ENCODE measurements at regions not wholly inside any gene's neighbourhood (a gene's known extent, or its start where the extent isn't known, plus 50 kb on each side); places are given as distances from the start of the nearest gene placed in this dataset.

DNA sequence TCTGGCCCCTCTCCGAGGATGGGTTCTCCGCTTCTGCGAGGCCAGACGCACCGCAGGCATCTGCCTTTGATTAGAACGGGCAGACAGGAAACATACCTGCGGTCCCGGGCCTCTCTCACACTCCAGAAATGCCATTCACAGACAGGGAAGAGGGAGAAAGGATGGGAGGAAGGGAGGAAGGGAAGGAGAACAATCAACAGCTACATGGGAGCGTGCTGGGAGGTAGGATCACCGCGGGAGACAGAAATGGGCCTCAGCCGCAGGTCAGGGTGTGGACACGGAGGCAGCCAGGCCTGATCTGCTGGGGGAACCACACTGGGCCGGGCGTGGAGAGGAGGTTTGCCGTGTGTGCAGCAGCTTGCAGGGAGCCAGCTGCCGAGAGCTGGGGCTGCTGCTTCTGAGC, 90.7 kb upstream of the RGMA start:
- no peak overlapping the region for H3K4me3 ChIP-seq (ENCODE audit: low read depth, low read length)
- DNase-seq (ENCODE audit: low read depth): no peak
- TF ChIP-seq, protein P1, sequence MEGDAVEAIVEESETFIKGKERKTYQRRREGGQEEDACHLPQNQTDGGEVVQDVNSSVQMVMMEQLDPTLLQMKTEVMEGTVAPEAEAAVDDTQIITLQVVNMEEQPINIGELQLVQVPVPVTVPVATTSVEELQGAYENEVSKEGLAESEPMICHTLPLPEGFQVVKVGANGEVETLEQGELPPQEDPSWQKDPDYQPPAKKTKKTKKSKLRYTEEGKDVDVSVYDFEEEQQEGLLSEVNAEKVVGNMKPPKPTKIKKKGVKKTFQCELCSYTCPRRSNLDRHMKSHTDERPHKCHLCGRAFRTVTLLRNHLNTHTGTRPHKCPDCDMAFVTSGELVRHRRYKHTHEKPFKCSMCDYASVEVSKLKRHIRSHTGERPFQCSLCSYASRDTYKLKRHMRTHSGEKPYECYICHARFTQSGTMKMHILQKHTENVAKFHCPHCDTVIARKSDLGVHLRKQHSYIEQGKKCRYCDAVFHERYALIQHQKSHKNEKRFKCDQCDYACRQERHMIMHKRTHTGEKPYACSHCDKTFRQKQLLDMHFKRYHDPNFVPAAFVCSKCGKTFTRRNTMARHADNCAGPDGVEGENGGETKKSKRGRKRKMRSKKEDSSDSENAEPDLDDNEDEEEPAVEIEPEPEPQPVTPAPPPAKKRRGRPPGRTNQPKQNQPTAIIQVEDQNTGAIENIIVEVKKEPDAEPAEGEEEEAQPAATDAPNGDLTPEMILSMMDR (conservative IDR thresholded peaks at IDR 0.05; ENCODE audit: low read depth, low read length): no peak

DNA sequence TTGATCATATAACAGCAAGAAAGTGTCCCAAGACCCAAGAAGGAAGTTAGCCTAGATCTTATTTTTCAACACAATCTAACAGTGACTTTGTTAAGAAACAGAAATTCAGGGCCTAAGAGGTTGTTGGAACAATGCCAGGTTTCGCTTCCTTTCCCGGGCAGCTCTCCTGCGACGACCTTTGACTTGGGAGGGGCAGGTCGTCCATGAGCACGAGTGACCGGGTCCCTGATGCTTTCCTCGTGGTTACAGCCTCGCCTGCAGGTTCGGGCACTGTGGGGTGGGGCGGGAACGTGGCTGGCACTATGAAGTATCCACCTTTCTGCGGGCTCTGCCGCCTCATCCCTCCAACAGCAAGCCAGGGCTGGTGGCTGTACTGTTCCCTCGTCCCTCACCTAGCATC, 90.1 kb upstream of the RGMA start:
- no peak for DNase-seq (ENCODE audit: low read depth)
- TF ChIP-seq, protein P1 (conservative IDR thresholded peaks at IDR 0.05; ENCODE audit: low read depth, low read length): no peak
- H3K4me3 ChIP-seq (ENCODE audit: low read depth, low read length): no peak overlapping the region

DNA sequence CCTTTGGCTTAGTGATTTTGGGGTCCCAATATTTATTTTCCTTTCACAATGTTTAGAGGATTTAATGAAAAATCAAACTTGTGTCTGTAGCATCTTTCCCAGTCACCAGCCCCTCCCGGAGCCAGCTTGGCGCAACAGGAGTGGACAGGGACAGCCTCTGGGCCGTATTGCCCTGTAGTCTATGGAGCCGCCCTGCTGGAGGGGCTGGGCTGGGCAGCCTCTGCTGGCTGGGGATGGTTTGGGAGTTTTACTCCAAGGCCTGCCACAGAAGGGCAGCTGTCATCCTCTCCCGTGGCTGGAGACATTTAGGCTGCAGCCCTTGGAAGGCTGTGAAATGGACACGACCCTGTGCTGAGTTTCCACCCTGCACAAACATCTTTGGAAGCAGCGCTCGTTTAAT, 89.4 kb upstream of the RGMA start:
- no peak for DNase-seq (ENCODE audit: low read depth)
- TF ChIP-seq, protein P1 (conservative IDR thresholded peaks at IDR 0.05; ENCODE audit: low read depth, low read length): no peak
- H3K4me3 ChIP-seq (ENCODE audit: low read depth, low read length): no peak overlapping the region

DNA sequence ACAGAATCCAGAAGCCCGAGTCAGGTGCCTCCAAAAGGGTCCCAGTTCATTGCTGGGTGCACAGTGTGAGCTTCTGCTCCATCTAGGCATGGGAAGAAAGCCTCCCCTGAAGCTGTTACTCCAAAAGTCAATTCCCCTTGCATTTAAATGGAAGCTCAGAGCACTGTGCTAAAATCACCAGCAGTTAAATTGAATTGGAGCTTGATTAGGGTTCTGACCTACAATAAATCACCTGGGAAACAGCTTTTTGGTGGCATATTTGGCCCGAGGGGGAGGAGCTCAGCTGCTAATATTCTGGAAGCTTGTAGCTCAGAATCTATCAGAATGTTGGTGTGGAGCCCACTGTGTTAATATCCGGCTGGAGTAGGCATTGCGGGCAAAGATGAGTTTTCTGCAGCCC, 87.1 kb upstream of the RGMA start:
- no peak overlapping the region for H3K4me3 ChIP-seq (ENCODE audit: low read depth, low read length)
- DNase-seq (ENCODE audit: low read depth): no peak
- TF ChIP-seq, protein P1 (conservative IDR thresholded peaks at IDR 0.05; ENCODE audit: low read depth, low read length): no peak

DNA sequence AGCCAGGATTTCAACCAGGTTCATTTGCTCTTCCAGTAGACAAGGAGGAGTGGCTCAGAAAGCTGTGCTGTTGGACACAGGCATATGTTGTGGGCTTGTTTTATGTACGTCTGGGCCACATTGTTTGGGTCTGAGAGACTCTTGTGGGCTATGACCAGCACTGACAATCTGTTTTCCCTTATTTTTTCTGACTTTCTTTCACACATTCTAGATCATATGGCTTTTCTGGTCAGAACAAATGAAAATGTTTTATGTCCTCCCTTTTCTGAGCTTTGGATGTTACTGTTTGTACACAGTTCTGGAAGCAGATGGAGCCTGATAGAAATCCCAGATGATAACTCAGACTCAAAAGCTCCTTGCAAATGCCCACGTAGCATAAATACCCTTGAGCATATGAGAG, 85.8 kb upstream of the RGMA start:
- H3K4me3 ChIP-seq (ENCODE audit: low read depth, low read length): no peak overlapping the region
- no peak for DNase-seq (ENCODE audit: low read depth)
- TF ChIP-seq, protein P1 (conservative IDR thresholded peaks at IDR 0.05; ENCODE audit: low read depth, low read length): no peak

DNA sequence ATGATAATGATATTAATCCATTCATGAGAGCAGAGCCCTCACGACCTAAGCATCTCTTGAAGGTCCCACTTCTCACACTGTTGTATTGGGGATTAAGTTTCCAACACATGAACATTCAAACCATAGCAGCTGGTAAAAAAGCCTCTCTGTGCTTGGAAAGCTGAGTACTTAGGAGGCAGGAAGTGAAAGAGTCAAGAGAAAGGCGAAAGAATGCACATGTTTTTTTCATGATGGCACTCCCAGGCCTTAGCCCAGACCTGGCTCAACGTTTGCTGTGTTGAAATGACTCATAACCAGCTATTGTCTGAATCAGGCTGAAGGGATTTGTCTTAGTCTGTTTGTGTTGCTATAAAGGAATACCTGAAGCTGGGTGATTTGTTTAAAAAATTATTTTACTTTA, 84.4 kb upstream of the RGMA start:
- TF ChIP-seq, protein P1 (conservative IDR thresholded peaks at IDR 0.05; ENCODE audit: low read depth, low read length): no peak
- DNase-seq (ENCODE audit: low read depth): peak; percentile 29
- no peak overlapping the region for H3K4me3 ChIP-seq (ENCODE audit: low read depth, low read length)

DNA sequence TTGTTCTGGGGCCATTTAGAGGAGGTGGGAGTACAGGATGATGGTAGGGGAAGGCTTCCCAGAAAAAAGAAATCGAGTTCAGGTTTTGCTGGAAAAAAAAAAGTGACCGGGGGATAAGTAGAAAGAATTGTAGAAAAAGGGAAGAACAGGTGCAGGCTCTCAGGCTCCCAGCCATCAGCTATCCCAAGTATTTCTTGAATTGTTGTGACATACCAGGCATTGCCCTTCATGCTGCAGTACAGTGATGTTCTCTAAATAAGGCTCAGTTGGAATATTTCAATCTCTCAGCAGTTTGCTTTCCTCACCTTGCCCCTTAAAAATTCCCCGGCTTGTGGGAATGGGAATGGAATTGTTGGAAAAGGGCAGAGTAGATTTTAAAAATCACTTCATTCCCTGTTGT, 82.5 kb upstream of the RGMA start:
- no peak for DNase-seq (ENCODE audit: low read depth)
- no peak overlapping the region for H3K4me3 ChIP-seq (ENCODE audit: low read depth, low read length)
- TF ChIP-seq, protein P1 (conservative IDR thresholded peaks at IDR 0.05; ENCODE audit: low read depth, low read length): no peak

Measured in epithelial cell of proximal tubule (primary cell).